Activated CD4-positive, alpha-beta T cell treated with anti-CD3 and anti-CD28 coated beads for 4 hours (primary cell): ENCODE measurements at regions not wholly inside any gene's neighbourhood (a gene's known extent, or its start where the extent isn't known, plus 50 kb on each side); places are given as distances from the start of the nearest gene placed in this dataset.
"Not testable (repeated sequence)": the region's sequence is repeated elsewhere in the genome, so short reads cannot be mapped to it uniquely, and the experiment has no call there.

ENCODE experiments used
- DNase-seq, 2 donors: peaks; one replicate each; pipeline ENCODE4 v3.0.0-alpha.2; 2020

DNA sequence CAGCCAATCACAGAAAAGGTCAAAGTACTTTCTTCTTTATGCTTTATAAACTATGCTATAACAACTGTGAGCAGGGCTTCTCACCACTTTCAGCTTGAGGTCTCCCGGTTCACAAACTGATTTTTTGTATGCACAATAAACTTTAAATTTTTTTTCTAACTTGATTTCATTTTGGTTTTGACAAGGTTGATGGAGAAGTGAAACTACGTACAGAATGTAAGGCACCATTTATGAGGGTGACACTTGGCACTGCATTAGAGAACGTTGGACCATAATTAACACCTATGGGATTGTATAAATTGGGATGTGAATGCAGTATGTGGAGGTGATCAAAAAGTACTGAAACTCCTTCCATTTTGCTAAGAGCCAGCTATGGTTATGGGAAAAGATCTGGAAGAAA lies 857.9 kb upstream of the HTR2C start:
- no peak for DNase-seq

DNA sequence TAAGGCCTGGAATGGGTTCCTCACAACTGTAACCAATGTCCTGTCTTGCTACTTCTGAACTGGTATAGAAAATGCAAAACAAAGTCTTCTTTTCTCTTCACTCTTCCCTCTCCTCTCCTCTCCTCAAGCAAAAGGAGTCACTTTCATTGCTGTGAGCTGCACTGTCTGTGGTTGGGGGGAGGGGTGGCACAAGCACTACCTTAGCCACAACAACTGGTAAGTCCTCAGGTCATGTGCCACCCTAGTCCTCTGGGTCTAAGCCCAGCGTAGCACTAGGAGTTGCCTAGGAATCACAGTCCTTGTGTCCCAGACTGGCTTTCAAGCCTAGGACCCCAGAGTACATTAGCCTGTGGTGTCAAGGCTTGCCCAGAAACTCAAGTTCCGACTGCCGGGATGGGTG lies 859.3 kb upstream of the AMOT start:
- DNase-seq: no peak

DNA sequence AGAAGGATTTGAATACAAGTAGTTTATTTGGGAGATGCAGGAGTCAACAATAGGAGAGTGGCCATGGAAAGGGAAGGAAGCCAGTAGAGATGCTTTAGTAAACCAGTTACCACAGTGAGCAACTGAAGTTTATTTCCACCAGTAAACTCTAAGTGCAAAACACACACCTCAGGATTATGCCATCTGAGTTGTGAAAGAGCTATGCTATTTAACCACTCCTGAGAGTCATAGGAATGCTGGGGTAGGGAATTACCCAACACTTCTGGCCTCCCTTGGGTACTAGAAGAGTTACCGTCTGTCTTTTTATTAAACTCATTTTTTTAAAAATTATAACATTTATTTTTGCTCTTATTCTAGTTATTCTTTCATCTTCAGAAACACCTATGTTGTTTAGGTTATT lies 834.6 kb upstream of the AMOT start:
- DNase-seq: no peak

DNA sequence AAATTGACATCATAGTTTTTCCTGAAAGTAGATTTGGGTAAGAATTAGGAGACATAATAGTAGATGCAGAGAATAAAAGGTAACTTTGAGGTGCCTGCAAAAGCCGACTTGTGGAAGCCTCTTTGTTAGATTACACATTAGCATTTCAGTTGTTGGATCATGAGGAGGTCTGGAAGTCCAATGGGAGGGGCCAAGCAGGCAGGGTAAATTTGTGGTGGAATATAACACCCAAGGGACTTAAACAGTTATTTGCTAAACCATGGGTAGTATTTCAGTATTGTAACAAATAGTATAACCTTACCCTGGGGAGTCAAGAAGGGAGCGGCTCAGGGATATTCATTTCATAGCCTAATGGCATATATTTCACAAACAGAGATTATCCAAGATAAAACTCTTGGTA lies 810.7 kb upstream of the AMOT start:
- DNase-seq: no peak

DNA sequence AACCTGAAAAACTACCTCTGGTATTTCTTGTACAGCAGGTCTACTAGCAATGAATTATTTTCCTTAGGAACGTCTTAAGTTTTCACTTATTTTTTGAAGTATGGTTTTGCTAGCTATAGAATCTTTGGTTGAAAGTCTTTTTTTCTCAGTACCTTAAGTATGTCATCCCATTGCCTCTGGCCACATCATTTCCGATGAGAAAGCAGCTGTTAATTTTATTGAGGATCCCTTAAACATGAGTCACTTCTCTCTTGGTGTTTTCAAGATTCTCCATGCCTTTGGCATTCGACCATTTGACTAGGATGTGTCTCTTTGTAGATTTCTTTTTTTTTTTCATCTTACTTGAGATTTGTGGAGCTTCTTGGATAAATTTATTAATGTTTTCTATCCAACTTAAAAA lies 803.8 kb upstream of the AMOT start:
- no peak for DNase-seq

DNA sequence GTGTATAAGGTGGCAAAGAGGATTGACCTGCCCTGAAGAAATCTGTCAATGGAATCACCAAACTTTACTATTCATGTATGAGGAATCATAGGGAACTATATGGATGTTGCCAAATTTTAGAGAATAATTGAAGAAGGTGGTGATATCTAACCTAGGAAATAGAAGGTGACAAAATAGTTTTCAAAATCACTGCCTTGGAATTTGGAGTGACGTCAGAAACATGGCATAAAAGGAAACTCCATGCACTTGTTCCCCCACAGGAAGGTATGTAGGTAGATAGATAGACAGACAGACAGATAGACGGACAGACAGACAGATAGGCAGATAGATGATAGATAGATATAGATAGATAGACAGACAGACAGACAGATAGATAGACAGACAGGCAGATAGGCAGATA lies 793.9 kb upstream of the AMOT start:
- no peak for DNase-seq

DNA sequence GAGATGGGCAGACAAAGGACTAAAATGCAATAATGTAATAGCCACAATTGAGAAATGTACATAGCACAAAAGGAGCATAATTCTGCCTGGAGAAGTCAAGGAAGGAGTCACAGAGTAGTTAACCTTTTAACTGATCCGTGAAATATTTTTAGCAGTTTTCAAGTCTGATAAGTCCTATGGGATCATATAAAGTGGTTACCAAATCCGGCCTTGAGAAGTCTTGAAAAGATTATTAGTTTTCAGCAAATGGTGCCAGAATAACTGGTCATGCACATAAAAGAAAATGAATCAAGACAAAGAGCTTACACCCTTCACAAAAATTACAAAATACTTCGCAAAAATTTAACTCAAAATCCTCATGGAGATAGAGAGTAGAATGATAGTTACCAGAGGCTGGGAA lies 788.7 kb upstream of the AMOT start:
- DNase-seq: no peak

DNA sequence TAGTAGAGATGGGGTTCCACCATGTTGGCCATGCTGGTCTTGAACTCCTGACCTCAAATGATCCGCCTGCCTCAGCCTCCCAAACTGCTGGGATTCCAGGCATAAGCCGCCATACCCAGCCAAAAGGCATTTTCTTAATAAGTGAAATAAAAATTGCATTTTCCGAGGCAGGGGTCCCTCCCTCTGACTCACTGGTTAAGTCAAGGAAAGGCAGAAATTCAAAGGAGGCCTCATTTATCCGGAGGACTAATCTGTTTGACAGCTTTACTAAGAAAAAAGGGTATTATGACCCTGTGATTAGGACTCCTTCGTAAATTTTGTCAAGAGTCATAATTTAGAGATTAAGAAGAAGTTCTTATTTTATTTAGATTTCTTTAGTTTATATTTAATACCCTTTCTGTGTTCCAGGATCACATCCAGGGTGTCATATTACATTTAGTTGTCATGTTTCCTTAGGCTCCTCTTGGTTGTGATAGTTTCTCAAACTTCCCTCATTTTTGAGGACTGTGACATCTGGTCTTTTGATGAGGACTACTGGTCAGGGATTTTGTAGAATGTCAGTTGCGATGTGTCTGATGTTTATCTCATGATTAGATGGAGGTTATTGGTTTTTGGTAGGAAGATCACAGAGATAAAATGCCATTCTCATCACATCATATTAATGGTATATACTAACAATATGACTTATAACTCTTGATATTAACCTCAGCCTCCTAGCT lies 753.7 kb upstream of the AMOT start:
- no peak for DNase-seq

DNA sequence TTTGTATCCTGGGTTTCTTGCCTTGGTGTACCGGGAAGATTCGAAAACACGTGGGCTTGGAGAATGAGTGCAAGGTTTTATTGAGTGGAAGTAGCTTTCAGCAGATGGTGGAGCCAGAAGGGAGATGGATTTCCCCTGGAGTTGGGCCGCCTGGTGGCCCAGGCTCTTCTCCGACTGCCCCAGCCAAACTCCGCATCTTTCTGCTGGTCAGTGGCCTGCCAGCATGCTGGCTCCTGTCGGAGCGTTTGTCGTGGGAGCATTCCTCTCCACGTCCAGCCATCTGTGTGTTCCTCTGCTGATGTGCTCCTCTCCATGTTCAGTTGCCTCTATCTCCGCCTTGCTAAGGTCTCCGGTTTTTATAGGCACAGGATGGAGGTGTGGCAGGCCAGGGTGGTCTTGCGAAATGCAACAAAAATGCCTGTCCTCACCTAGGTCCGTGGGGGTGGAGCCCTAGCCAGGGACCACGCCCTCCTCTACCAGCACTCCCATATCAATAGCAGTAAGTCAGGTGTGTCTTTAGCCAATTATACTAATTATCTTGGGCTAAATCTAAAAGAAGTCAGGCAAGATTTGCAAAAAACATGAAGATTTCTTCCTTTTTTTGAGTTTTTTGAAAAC lies 745.8 kb upstream of the AMOT start:
- no peak for DNase-seq

DNA sequence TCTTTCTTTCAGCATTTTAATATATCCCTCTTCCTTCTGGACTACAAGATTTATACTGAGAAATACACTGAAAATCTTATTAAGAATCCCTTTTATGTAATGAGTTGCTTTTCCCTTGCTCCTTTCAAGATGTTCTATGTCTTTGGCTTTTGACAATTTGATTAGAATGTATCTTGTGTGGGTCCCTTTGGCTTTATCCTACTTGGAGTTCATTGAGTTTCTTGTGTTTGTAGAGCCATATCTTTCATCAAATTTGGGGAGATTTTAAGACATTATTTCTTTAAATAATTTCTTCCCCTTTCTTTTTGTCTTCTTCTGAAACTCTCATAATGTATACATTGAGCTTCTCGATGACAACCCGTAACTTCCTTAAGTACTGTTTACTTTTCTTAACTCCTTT lies 739.9 kb upstream of the AMOT start:
- no peak for DNase-seq

DNA sequence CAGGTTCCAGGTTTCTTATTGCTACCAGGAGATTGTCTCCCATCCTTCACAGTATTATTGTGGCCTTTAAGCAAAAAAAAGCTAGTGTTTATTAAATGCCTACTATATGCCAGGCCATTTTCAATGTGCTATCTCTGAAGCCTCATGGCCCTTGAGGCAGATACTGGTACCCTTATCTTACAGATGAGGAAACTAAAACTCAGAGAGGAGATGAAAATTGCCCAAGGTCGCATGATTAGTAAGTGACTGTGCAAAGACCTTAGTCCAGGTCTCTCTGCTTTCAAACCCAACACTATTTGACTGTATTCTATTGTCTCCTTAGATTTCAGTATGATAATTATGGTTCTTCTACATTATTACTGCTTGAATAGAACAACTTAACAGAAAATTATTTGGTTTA lies 717.9 kb upstream of the AMOT start:
- no peak for DNase-seq

DNA sequence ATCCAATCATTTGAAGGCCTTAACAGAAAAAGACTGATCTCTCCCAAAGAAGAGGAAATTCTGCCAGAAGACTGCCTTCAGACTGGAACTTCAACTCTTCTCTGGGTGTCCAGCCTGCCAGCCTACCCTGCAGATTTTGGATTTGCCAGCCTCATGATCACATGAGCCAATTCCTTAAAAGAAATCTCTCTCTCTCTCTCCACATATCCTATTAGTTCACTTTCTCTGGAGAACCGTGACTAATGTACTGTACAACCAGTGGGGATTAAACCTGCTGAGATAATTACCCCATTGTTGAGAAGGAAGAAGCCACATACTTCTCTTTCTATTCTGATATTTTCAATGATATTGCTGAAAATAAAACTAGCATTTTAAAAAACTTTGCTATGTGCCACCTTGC lies 711.3 kb upstream of the AMOT start:
- no peak for DNase-seq

DNA sequence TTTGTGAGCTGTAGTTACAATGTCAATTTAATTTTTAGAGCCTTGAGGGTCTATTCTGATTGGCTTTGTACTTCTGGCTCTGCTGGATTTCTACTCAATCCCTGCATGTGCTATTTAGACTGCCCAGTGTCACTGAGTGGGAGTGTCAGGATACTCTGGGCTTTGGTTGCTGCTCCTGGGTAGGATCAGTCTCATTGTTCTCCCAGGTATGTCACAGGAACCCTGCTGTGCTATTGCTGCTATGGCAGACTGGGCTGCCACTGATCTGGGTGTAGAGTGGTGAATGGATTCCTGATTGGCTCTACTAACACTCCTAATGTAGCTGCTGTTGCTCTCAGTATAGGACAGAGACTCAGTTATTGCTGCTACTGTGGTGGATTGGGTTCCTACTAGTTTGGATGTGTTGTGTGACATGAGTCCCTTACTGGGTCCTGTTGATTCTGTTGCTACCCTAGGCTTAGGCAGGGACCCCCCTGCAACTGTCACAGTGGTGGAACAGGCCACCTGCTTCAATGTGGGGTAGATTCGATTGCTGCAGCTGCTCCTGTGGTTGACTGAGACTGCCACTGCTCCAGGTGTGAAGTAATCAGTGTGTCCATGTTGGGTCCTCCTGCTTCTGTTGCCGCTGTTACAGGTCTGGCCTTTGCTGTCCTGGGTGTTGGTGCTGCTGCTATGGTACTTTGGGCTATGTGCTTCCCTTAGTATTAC lies 707.8 kb upstream of the AMOT start:
- DNase-seq: no peak

DNA sequence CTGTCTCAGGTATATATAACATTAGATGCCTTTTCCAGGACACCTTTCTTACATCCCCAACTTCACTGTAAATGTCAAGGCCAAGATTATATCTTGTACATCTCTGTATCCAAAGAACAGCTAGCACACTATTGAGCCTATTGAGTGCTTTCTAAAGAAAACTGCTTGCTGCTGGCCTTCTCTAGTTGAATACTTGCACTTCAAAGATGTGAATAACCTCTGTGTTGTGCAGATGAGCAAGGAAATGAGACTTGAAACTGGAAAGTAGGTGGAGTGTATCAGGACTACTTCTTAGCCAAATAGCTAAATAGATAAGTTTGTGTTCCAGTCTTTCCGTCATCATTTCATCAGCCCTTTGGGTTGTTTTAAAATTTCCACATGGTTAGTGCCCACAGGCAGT lies 704.4 kb upstream of the AMOT start:
- no peak for DNase-seq

DNA sequence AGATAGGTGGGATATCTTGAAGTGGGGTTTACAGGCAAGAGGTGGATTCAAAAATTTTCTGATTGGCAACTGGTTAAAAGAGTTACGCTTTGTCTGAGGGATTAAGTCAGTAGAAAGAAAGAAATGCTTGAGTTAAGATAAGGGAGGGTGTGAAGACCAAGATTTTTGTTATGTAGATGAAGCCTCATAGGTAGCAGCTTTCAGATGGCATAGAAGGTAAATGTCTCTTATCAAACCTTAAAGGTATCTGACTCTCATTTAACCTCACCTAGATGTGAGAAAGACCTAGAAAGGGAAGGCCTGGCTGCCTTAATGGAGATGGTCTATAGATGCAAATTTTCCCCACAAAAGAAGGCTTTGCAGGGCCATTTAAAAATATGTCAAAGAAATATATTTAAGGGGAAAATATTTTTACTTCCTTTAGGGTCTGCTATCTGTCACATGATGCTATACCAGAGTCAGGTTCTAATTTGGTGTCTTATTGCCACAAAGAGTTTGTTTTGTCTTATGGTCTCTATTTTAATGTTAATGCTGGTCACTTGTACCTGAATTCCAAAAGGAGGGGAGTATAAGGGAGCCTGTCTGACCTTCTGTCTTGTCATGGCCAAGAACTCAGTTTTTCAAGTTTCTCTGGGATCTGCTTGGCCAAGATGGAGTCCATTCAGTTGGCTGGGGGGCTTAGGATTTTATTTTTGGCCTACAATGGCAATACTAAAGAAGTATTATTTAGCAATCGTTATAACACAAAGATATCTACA lies 699.1 kb upstream of the AMOT start:
- DNase-seq: no peak

DNA sequence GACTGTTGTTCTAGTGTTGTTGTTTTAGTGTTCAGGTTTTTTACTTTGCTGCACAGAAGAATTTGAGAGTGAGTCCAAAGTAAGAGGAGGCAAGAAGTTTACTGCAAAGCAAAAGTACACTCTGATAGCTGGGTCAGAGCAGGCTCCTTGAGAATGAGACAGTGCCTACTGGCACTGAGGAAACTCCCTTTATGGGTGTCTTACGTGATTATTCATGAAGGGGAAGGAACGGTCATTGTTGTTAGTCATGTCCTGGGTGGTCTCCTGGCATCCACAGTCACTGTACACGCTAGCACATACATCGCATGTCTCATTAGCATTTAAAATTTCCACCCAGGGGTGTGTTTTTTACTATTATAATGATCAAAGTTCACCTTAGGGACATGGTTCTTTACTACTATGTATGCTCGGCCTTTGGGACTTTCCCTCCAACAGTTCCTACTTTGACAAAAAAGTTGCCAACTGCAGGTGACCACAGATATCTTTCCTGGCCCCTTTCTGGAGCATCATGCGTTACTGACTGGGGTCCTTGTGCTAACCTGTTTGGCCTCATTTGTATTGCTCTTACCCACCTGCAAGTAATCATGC lies 688.9 kb upstream of the AMOT start:
- no peak for DNase-seq

DNA sequence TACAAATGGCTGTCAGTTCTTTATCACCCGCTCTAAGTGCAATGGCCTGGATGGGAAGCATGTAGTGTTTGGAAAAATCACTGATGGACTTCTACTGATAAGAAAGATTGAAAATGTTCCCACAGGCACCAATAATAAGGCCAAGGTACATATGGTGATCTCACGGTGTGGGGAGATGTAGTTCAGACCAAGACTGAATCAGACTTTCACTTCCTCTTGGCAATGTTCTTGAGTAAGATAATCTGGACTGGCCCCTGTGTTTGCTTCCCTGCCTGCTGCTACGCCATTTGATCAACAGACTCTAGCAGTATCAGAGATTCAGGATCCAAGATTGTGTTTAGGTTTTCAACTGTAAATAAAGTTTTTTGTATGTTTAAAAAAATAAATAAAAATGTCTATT lies 682.2 kb upstream of the AMOT start:
- DNase-seq: no peak

DNA sequence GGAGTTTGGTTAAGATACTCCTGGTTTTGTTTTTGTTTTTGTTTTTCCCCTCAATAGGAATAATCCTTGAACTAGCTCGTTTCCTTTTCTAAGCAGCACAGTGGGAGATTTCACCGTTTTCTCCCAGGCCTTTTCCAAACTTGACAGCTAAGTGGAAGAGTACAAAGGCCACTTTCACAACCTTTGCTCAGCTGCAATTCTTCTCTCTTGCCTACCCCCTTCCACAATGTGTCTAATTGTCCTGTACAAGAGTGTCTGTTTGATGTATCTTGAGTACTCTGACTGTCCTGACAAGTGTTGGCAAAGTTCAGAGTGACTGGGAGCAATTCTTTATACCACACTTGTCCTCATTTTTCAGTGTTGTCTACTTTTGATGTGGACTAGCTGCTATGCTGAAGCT lies 674.3 kb upstream of the AMOT start:
- no peak for DNase-seq

DNA sequence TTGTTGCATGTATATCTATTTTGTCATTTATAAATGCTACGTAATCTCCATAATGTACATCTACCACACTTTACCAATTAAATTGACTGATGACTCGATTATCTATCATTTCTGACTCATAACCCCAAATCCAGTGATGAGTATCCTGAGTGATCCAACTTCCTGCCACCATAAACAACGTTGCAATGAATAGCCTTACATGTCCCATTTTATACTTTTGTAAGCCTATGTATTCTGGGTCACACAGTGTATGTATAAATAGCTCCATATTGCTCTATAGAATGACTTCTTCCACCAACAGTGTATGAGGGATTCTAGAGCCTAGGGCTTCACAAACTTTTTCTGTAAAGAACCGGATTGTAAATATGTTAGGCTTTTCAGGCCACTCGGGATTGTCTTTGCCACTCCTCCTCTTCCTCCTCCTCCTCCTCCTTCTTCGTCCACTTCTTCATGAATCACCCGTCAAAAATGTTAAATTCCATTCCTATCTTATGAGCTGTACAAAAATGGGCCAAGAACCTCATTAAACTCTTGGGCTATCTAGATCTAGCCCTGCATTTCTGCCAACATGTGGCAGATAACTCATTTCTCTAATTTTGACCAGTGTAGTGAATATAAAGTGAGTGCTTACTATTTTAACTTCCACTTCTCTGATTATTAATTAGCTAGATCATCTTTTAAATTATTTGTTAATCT lies 672.2 kb upstream of the AMOT start:
- no peak for DNase-seq

DNA sequence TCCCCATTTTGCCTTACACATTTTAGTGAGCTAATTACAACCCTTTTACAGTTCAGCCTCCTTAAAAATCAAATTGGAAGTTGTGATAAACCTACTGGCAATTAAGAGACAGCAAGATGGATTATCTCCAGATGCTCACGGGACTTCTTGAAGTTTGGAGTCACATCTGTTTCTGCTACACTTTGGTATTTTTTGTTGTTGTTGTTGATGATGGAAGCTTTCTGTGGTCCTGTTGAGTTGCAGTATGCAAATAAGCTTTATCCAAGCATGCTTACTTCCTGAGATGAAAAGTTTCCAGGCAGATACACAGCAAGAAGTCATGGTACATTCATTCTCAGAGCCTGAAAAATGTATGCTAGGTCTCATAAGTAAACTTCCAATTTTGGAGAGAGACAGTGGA lies 670.0 kb upstream of the AMOT start:
- DNase-seq: no peak

DNA sequence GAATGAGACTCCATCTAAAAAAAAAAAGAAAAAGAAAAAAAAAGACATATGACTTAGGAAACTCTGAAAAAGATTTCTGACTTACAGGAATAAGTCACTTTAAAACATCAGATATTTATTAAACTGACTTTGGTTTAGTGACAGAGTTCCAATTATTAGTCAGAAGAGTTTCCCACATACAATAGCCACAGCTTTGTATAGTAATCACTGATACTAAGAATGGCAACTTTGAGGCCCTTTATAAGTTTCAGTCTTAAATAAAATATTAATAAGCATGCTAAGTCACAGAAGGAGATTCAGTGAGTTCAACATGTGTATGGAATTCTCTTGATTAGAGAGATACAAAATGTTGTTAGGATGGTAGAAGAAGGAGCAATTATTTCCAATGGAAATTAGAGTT lies 652.3 kb upstream of the AMOT start:
- DNase-seq: no peak

DNA sequence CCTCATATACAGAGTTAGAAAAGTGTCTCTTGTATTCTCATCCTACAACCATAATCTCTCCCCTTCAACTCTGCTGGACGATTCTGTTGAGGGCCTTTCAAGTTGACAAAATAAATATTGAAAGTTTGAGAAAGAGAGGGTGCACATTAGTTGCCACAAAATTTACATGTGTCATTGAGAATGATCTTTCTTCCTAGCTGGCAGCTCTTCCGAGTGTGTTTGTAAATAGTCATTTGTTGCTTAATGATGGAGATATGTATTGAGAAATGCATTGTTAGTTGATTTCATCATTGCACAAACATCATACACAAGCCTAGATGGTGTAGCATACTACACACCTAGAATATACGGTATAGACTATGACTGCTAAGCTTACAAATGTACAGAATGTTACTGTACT lies 632.8 kb upstream of the AMOT start:
- no peak for DNase-seq

DNA sequence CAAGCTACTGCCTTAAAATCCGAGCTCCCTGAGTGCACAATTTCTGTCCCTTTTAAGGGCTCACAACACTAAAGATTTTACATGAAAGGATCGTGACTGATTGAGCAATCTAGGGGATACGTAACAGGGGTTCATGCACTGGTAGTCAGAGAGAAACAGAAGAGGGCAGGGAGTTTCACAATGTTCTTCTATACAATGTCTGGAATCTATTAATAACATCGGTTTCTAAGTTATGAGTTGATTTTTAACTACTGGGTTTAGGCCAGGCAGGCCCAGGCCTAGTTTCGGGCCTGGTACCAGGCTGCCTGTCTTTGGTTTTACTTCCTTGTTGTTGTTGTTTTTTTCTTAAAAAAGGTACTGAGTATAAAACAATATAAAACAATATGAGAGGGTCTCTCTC lies 632.4 kb upstream of the AMOT start:
- DNase-seq: not testable (repeated sequence)
